Chondrocyte (in vitro differentiated cells): ENCODE measurements at regions not wholly inside any gene's neighbourhood (a gene's known extent, or its start where the extent isn't known, plus 50 kb on each side); places are given as distances from the start of the nearest gene placed in this dataset.

Experiments used
- DNase-seq: peaks from one replicate; pipeline ENCODE4 v3.0.0; 2021; ENCODE audit warnings: mixed read lengths, low spot score
- H3K27ac Mint-ChIP-seq: one replicate; pipeline ENCODE4 v1.8.0; 2021; ENCODE audit warnings: mild to moderate bottlenecking, moderate library complexity, mixed read lengths; ENCODE audit not compliant: unreplicated experiment
- H3K27me3 Mint-ChIP-seq: 2 replicates; pipeline ENCODE4 v1.8.0; 2021; ENCODE audit warnings: low read depth, mixed read lengths
- H3K36me3 Mint-ChIP-seq: 2 replicates; pipeline ENCODE4 v1.8.0; 2021; ENCODE audit warnings: low read depth, mixed read lengths
- H3K4me1 Mint-ChIP-seq: 2 replicates; pipeline ENCODE4 v1.8.0; 2021; ENCODE audit warnings: low read depth, mild to moderate bottlenecking, mixed read lengths
- H3K4me3 Mint-ChIP-seq: one replicate; pipeline ENCODE4 v1.8.0; 2021; ENCODE audit warnings: mild to moderate bottlenecking, moderate library complexity, mixed read lengths; ENCODE audit not compliant: unreplicated experiment
- H3K9me3 Mint-ChIP-seq: 2 replicates; pipeline ENCODE4 v1.8.0; 2021; ENCODE audit warnings: low read depth, mixed read lengths
- TF ChIP-seq, protein P1 (sequence below): fragments of 200-600 bp; sonication (generic); IDR thresholded peaks from 2 replicates; pipeline ENCODE4 v1.5.0; 2021; ENCODE audit warnings: antibody characterized with exemption, mild to moderate bottlenecking, moderate library complexity

DNA sequence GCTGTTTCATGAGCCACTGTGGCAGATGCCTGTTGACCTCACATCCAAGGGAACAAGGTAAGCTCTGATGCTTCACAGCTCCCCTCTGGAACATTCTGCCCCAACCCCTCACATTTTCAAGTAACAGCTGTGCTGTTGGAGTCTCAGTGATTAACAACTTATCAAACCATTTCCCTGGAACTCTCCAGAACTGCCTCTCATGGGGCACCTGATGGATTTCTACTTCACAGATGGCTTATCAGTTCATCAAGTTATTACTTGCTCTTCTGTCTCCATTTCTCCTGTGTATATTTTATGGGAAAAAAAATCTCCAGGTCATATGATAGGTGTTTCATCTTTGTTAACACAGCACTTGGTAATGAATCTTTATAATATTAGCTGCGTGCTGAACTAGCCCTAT lies 322.4 kb downstream of the MAN2A1 start:
- Mint-ChIP-seq H3K27me3 (no peaks in the 10 kb centered on the region), H3K36me3 (peaks cover 3% of the 10 kb centered on the region), H3K9me3 (peaks cover 7% of the 10 kb centered on the region), H3K4me1 (no peaks in the 10 kb centered on the region), H3K27ac (no peak overlapping the region), H3K4me3 (no peak overlapping the region)
- DNase-seq, result no peak
- TF ChIP-seq, protein P1, sequence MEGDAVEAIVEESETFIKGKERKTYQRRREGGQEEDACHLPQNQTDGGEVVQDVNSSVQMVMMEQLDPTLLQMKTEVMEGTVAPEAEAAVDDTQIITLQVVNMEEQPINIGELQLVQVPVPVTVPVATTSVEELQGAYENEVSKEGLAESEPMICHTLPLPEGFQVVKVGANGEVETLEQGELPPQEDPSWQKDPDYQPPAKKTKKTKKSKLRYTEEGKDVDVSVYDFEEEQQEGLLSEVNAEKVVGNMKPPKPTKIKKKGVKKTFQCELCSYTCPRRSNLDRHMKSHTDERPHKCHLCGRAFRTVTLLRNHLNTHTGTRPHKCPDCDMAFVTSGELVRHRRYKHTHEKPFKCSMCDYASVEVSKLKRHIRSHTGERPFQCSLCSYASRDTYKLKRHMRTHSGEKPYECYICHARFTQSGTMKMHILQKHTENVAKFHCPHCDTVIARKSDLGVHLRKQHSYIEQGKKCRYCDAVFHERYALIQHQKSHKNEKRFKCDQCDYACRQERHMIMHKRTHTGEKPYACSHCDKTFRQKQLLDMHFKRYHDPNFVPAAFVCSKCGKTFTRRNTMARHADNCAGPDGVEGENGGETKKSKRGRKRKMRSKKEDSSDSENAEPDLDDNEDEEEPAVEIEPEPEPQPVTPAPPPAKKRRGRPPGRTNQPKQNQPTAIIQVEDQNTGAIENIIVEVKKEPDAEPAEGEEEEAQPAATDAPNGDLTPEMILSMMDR, result no peak

DNA sequence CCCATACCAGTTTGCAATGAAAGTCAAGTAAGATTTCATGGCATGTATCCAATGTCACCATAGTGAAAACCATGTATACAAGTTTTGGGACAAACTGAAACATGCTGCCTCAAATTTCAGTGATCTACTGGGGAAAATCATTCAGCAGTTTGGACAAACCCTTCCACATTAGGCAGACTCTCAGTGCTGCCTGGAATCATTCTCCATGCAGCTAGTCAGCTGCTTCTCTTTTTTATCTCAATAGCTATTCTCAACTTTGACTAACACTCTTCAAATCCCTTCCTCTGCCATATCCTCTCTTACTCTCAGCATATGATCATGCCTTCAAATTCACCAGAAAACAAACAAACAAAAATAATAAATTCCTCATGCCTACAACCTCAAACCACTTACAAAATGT lies 323.3 kb downstream of the MAN2A1 start:
- Mint-ChIP-seq H3K4me3 (no peak overlapping the region), H3K4me1 (peaks cover 3% of the 10 kb centered on the region)
- TF ChIP-seq, protein P1, result no peak

DNA sequence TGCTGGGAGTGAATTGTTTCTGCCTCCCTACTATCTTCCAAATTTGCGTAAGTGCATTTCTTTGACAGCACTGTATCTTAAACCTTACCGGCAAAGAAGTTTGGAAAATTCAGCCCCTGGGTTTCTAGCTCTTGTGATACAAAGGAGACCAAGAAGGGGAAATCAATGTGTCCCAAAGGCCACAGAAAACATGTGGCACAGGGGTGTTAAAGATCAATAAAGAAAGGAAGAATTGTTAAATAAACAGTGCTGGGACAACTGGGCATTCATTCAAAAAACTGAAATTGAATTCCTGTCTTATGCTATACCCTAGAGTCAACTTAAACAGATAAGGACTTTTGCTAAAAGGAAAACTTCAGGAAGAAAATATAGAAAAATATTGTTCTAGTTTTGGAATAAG lies 328.1 kb downstream of the MAN2A1 start:
- H3K27ac Mint-ChIP-seq, result no peak overlapping the region
- TF ChIP-seq, protein P1, result no peak
- peaks cover 9% of the 10 kb centered on the region for H3K4me1 Mint-ChIP-seq
- no peak overlapping the region for H3K4me3 Mint-ChIP-seq
- peaks cover 9% of the 10 kb centered on the region for H3K9me3 Mint-ChIP-seq
- no peak for DNase-seq
- peaks cover 3% of the 10 kb centered on the region for H3K36me3 Mint-ChIP-seq
- H3K27me3 Mint-ChIP-seq, result no peaks in the 10 kb centered on the region

More for the DNA sequence above, 323.3 kb downstream of the MAN2A1 start:
- no peaks in the 10 kb centered on the region for H3K27me3 Mint-ChIP-seq
- peaks cover 7% of the 10 kb centered on the region for H3K9me3 Mint-ChIP-seq
- H3K36me3 Mint-ChIP-seq, result peaks cover 3% of the 10 kb centered on the region
- DNase-seq, result no peak
- H3K27ac Mint-ChIP-seq, result no peak overlapping the region

DNA sequence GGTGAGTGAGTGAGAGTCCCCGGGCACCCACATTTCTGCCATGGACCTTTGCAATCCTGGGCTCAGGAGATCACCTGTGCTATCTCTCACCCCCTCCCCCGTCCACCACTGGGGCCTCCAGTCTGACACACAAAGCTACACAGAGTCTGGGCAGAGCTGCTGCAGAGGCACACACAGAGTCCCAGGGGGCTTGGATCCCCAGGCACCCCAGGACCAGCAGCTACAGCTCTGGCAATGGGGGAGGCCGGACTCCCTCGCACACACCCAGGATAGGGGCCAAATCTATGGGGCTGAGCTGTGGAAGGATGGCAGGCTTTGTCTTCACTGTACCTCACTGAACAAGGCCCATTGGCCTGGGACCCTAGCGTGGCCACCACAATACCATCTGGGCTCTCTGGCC lies 328.8 kb downstream of the MAN2A1 start:
- H3K27me3 Mint-ChIP-seq, result no peaks in the 10 kb centered on the region
- H3K4me3 Mint-ChIP-seq, result no peak overlapping the region
- peaks cover 9% of the 10 kb centered on the region for H3K4me1 Mint-ChIP-seq
- no peak overlapping the region for H3K27ac Mint-ChIP-seq
- no peak for DNase-seq
- H3K36me3 Mint-ChIP-seq, result no peaks in the 10 kb centered on the region
- TF ChIP-seq, protein P1, result no peak
- H3K9me3 Mint-ChIP-seq, result peaks cover 3% of the 10 kb centered on the region

DNA sequence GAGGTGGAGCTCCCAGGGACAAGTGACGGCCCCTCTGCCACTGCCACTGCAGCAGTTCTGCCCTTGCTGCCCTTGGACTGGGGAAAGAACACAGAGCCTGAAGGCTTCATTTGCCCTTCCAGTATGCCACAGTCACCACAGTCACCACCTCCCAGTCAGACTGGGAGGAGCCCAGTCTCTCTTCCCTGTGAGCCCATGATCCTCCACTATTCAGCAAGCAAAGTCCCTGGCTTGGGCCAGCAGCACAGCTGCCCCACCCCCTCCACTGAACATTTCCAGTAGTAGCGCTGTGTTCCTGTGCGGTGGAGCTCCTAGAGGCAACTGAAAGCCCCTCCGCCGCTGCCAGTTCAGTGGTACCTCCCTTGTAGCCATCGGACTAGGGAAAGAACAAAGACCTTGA lies 329.4 kb downstream of the MAN2A1 start:
- TF ChIP-seq, protein P1, result no peak
- Mint-ChIP-seq H3K9me3 (peaks cover 2% of the 10 kb centered on the region), H3K27me3 (no peaks in the 10 kb centered on the region), H3K36me3 (no peaks in the 10 kb centered on the region), H3K4me1 (peaks cover 9% of the 10 kb centered on the region), H3K27ac (no peak overlapping the region), H3K4me3 (no peak overlapping the region)
- no peak for DNase-seq
